ENCODE measurements at regions not wholly inside any gene's neighbourhood (a gene's known extent, or its start where the extent isn't known, plus 50 kb on each side); places are given as distances from the start of the nearest gene placed in this dataset.

GRCh38 chr7:145737617-145738016, 379.0 kb upstream of the CNTNAP2 start:
- DNase-seq (ENCODE audit: low read depth, low spot score) (no peak), ATAC-seq (no peak), FAIRE-seq (no peak)
- Histone ChIP-seq H3K27ac (ENCODE audit: control insufficient read depth, insufficient read depth) (no peak overlapping the region), H3K9me3 (replicated peaks; ENCODE audit: control insufficient read depth, insufficient read depth, low read length) (no peaks in the 10 kb centered on the region), H3K4me1 (ENCODE audit: control insufficient read depth, insufficient read depth, low read length) (no peaks in the 10 kb centered on the region), H3K4me2 (ENCODE audit: control insufficient read depth, insufficient read depth) (no peak overlapping the region), H4K20me1 (ENCODE audit: control insufficient read depth, insufficient read depth) (no peaks in the 10 kb centered on the region), H3K36me3 (ENCODE audit: control insufficient read depth in 2 of 2, insufficient read depth in 2 of 2, low read length in 1 of 2) (no peaks in the 10 kb centered on the region), H2AFZ (ENCODE audit: control insufficient read depth, low read depth, low read length) (no peak overlapping the region), H3K79me2 (ENCODE audit: control insufficient read depth, insufficient read depth, low read length) (no peaks in the 10 kb centered on the region), H3K9ac (ENCODE audit: control insufficient read depth, insufficient read depth, low read length) (no peak overlapping the region), H3K4me3 (no peak overlapping the region), H3K27me3 (replicated peaks in 1 of 2; ENCODE audit: control insufficient read depth in 2 of 2, insufficient read depth in 2 of 2, low read length in 1 of 2) (no peaks in the 10 kb centered on the region)
- POLR2A ChIA-PET: no interaction called here
- CTCF ChIA-PET: interaction anchor here (0.7 kb wide), 1 partner anchor 701 kb away, joined by 3 read pairs; no protein-coding TSS in a partner anchor
- WGBS (ENCODE audit: insufficient coverage, insufficient replicate concordance, low lambda C conversion rate, missing lambda C conversion rate): 3% methylated on average over 2 of the region's 2 CpGs
- in situ Hi-C loops (cut with MboI): no loop called here
- intact Hi-C loops (cut with micrococcal nuclease; ENCODE audit: unreplicated experiment): no loop called here
- RAD21 ChIA-PET (ENCODE audit: unreplicated experiment): no interaction called here
- no TSS peak for BruUV-seq (replicated peaks)
- TF ChIP-seq IKZF1 (conservative IDR thresholded peaks at IDR 0.05) (no peak), ZBTB4 (CRISPR knock-in tag; IDR thresholded peaks at IDR 0.05) (no peak), ZNF274 (IDR thresholded peaks at IDR 0.05; ENCODE audit: insufficient read depth, insufficient read length) (no peak), GATAD2B (conservative IDR thresholded peaks at IDR 0.05; ENCODE audit: low read depth) (no peak), ZNF24 (IDR thresholded peaks at IDR 0.05) (no peak), IRF4 (IDR thresholded peaks at IDR 0.05; ENCODE audit: low read depth, low read length) (no peak), YBX1 (IDR thresholded peaks at IDR 0.05) (no peak), MTA2 (IDR thresholded peaks at IDR 0.05; ENCODE audit: low read depth) (no peak)
- SMC1A ChIA-PET (ENCODE audit: uncharacterized antibody, unreplicated experiment): no interaction called here
